Thymus (tissue), 11 donors: ENCODE measurements at regions not wholly inside any gene's neighbourhood (a gene's known extent, or its start where the extent isn't known, plus 50 kb on each side); places are given as distances from the start of the nearest gene placed in this dataset.

Experiments
- DNase-seq, 9 donors: peaks; one replicate each; pipeline ENCODE4 v3.0.0-alpha.2; 2013; ENCODE audit warnings: low spot score in 9 of 9, low read depth in 6 of 9, missing footprints in 1 of 9
- H3K27ac ChIP-seq, 2 donors: one replicate each; pipeline ENCODE4 v1.5.1; 2013; ENCODE audit warnings: control low read depth in 1 of 2, low read depth in 1 of 2, low read length in 1 of 2, mild to moderate bottlenecking in 1 of 2, moderate library complexity in 1 of 2
- H3K27me3 ChIP-seq, 2 donors: one replicate each; pipeline ENCODE4 v1.5.1; 2013; ENCODE audit warnings: low read length in 1 of 2; ENCODE audit not compliant: control insufficient read depth in 2 of 2, insufficient read depth in 1 of 2
- H3K36me3 ChIP-seq, 2 donors: one replicate each; pipeline ENCODE4 v1.5.1; 2013; ENCODE audit warnings: low read length in 1 of 2, mild to moderate bottlenecking in 1 of 2, moderate library complexity in 1 of 2; ENCODE audit not compliant: control insufficient read depth in 2 of 2, insufficient read depth in 2 of 2
- H3K4me1 ChIP-seq, 2 donors: one replicate each; pipeline ENCODE4 v1.5.1; 2013; ENCODE audit warnings: low read length in 2 of 2; ENCODE audit not compliant: control insufficient read depth in 2 of 2, insufficient read depth in 2 of 2
- H3K4me3 ChIP-seq, 2 donors: one replicate each; pipeline ENCODE4 v1.5.1; 2013; ENCODE audit warnings: low read length in 2 of 2, control low read depth in 1 of 2, mild to moderate bottlenecking in 1 of 2
- H3K9me3 ChIP-seq, 2 donors: one replicate each; pipeline ENCODE4 v1.5.1; 2013; ENCODE audit warnings: low read length in 1 of 2, mild to moderate bottlenecking in 1 of 2; ENCODE audit not compliant: control insufficient read depth in 2 of 2, insufficient read depth in 1 of 2
- WGBS: extraction: QIAGEN DNeasy Blood & Tissue Kit; methylation state at CpG from one replicate; pipeline ENCODE4 v1.1.7; 2013; 5-methylcytosine and 5-hydroxymethylcytosine counted together
- donor health status: healthy.

DNA sequence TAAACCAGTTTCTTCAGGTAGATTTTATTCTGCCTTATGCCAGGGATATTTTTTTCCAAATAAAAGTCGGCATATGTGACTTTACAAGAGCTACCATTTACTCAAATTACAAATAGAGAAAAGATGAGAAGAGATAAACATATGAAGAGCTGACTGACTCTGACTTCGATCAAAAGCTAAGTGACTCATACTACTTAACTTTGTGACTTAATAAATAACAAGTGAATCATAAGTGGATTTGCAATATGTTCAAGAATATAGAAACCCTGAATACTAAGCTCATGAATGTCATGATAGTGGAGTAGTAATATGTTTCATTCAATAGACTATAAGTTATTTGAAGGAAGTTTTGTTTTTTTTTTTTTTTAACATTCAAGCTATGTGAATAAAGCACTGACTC, 130.5 kb upstream of the ANO3 start:
- Histone ChIP-seq H3K4me3 (no peak overlapping the region), H3K27me3 (no peaks in the 10 kb centered on the region), H3K27ac (no peak overlapping the region), H3K36me3 (no peaks in the 10 kb centered on the region), H3K4me1 (no peaks in the 10 kb centered on the region), H3K9me3 (no peaks in the 10 kb centered on the region)
- no peak for DNase-seq
- 89% methylated on average over 2 of the region's 2 CpGs for WGBS

DNA sequence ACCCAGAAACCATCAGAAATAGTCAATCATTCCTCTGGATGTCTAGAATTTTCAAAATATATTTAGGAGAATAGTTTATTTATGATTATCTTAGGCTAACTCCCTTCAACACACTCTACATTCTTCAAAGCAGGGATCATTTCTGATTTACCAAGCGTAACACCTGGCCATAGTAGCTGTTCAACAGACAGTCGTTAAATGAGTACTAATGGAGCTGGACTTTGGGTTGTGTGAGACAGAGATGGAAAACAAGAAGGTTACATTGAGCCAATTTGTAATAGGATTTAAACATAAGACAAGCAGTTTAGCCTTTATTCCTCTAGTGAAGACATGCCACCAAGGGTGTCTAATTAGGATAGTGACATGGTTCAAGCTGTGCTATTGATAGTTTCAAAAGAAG, 129.2 kb upstream of the ANO3 start:
- WGBS, result 95% methylated on average over 2 of the region's 2 CpGs
- no peak for DNase-seq
- Histone ChIP-seq H3K4me3 (no peak overlapping the region), H3K36me3 (no peaks in the 10 kb centered on the region), H3K27me3 (no peaks in the 10 kb centered on the region), H3K4me1 (no peaks in the 10 kb centered on the region), H3K27ac (no peak overlapping the region), H3K9me3 (no peaks in the 10 kb centered on the region)

DNA sequence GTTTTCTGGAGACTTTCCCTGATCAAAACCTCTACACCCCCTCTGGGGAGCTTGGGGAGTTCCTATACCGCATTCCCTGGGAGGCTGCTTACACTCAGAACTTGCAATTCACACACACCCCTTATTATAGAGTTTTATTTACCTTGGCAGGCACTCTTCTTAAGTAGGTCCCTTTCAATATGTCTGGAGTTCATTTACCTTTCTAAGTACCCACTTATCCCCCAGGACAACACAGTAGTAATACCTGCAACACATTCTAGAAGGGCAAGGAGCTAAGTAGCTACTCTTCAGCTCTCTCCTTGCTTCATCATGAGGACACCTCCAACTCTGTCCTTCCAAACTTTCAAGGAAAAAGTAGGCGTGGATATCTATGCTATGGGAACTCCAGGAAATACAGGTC, 127.8 kb upstream of the ANO3 start:
- Histone ChIP-seq H3K27ac (no peak overlapping the region), H3K36me3 (no peaks in the 10 kb centered on the region), H3K27me3 (no peaks in the 10 kb centered on the region), H3K4me3 (no peak overlapping the region), H3K9me3 (no peaks in the 10 kb centered on the region), H3K4me1 (no peaks in the 10 kb centered on the region)
- DNase-seq, result no peak
- 94% methylated on average over 2 of the region's 2 CpGs for WGBS

DNA sequence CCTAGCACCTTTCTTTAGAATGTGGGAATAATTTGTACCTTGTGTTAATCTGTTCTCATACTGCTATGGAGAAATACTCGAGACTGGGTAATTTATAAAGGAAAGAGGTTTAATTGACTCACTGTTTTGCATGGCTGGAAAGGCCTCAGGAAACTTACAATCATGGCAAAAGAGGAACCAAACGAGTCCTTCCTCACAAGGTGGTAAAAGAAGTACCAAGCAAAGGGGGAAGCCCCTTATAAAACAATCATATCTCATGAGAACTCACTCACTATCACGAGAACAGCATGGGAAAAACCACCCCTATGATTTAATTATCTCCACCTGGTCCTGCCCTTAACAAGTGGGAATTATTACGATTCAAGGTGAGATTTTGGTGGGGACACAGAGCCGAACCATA, 127.1 kb upstream of the ANO3 start:
- WGBS, result 67% methylated on average over 5 of the region's 5 CpGs

DNA sequence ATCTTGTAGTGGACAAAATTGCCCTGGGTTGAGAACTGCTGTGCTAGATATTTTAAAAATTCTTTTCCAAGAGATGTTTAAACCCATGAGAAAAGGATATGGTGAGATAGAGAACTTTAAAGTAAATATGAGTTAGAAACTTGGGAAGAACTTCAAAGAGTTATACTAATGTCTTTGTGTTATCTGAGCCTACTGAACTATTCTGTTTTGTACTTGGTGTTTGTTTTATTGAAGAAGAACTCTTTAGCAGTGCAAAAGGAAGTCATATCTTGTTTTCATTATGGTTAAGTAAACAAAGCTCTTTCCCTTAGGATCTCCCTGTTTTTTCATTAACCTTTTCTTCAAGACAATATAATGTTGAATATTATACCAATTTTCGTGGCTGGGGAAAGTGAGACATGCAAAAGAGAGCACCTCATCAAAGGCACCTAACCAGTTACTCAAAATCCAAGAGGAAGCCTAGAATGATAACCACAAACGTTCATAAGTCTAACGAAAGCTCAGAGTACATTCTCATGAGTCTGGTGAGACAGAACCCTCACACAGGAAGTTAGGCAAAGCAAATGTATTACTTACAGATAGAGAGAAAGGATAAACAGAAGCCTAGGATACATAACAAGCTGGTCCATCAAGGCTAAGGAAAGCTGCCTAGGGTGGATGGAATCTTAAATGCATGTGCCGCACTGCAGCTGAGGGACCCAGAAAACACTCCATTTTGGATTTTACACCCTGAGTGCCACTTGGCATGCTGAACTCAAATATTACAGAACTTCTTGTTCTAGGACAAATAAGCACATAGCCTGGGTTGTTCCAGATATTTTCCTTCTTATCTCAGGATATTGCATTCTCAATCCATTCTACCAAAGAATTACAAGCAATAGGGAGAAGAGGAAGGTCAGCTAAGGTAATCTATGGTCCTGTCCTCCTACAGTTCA, 112.5 kb upstream of the ANO3 start:
- Histone ChIP-seq H3K36me3 (no peaks in the 10 kb centered on the region), H3K9me3 (no peaks in the 10 kb centered on the region), H3K4me1 (no peaks in the 10 kb centered on the region), H3K27ac (no peak overlapping the region), H3K27me3 (no peaks in the 10 kb centered on the region), H3K4me3 (no peak overlapping the region)
- 58% methylated on average over 4 of the region's 4 CpGs for WGBS
- DNase-seq, result no peak

More for the DNA sequence above, 127.1 kb upstream of the ANO3 start:
- no peaks in the 10 kb centered on the region for H3K4me1 ChIP-seq
- DNase-seq, result no peak
- no peaks in the 10 kb centered on the region for H3K36me3 ChIP-seq
- no peak overlapping the region for H3K4me3 ChIP-seq
- no peaks in the 10 kb centered on the region for H3K9me3 ChIP-seq
- H3K27me3 ChIP-seq, result no peaks in the 10 kb centered on the region
- H3K27ac ChIP-seq, result no peak overlapping the region

DNA sequence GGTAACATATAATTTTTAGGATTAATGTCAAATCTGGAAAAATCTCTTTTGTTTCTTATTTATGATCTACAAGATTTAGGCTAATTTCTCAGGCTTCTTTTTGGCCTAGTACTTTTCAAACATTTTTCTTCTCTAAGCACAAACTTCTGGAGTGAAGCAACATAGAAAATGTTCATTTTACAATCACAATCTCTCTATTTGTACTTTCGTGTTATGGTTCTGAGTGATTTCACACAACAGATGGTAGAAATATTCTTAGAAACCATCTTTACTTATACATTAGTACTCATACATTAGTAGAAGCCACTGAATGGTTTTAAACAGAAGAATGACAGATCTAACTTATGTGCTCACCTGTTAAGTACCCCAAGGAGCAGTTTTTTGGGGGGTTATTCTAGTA, 106.3 kb upstream of the ANO3 start:
- no peak overlapping the region for H3K27ac ChIP-seq
- no peaks in the 10 kb centered on the region for H3K4me1 ChIP-seq
- H3K4me3 ChIP-seq, result no peak overlapping the region
- no peaks in the 10 kb centered on the region for H3K9me3 ChIP-seq
- no peaks in the 10 kb centered on the region for H3K27me3 ChIP-seq
- 90% methylated on average over 1 of the region's 1 CpG for WGBS
- no peaks in the 10 kb centered on the region for H3K36me3 ChIP-seq
- DNase-seq, result no peak

DNA sequence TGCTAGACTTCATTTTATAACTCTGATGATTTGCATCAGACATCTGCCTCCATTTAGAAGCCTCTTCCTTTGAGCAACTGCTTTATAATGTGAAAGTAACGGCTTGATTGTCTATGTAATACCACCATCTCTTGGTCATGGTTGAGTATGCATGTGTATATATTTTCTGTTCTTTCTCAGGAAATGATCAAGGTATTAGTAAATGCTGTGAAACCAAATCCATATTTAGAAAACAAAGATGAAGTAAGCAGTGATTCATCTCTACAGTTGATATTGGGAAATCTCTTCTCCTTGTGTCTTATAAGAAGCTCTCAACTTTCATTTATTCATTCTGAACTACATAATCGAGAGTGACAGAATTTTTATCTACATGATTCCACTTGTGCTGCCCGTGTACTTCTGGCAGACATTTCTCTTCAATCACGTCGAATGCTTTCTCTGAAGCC, 104.6 kb upstream of the ANO3 start:
- no peaks in the 10 kb centered on the region for H3K36me3 ChIP-seq

DNA sequence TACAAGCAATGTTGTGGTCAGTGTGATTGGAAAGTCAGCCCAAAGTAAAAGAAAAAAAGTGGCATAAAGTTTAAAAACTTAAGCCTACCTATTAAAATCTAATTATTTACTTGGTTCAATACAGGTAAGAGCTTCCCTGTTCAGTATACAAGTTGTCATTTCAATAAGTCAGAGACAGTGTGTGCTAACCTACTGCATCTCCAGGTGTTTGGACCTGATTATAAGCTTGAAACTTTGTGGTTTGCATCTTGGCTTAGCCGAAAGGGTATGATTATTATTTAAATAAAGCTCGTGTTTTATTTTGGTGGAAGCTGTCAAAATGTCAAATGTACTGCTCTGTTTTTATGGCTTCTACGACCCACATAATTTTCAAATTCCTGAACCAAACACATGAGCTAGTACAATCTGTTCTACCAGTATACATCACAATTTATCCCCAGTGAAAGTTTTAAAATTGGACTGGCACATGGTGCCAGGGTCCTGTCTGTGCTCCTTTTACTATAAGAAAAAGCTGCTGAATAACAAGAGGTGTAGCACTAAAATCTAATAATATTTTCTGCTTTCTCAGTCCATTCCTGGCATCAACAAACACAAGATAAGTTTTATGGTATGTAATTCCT, 103.9 kb upstream of the ANO3 start:
- Histone ChIP-seq H3K27me3 (no peaks in the 10 kb centered on the region), H3K27ac (no peak overlapping the region), H3K4me3 (no peak overlapping the region), H3K36me3 (no peaks in the 10 kb centered on the region), H3K4me1 (no peaks in the 10 kb centered on the region), H3K9me3 (no peaks in the 10 kb centered on the region)
- 81% methylated on average over 3 of the region's 3 CpGs for WGBS
- no peak for DNase-seq

More for the DNA sequence above, 104.6 kb upstream of the ANO3 start:
- WGBS, result 85% methylated on average over 5 of the region's 5 CpGs
- Histone ChIP-seq H3K4me1 (no peaks in the 10 kb centered on the region), H3K27ac (no peak overlapping the region), H3K27me3 (no peaks in the 10 kb centered on the region), H3K9me3 (no peaks in the 10 kb centered on the region), H3K4me3 (no peak overlapping the region)
- no peak for DNase-seq

DNA sequence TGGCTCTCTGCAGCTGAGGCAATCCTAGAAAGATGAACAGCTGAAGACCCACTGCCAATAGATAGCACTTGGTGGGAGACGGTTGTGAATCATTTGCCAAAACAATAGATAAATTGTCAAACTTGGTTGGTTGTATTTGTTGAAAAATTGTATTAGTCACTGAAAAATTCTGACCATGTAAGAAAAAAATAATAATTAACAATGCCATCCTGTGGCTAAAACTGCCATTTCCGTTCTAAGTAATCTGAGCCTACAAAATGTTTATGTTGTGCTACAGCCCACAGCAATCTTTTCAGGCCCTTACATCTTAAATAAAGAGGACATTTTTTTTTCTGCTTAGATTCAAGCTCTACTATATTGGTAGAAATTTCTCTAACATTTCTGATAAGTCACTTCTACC, 103.2 kb upstream of the ANO3 start:
- no peaks in the 10 kb centered on the region for H3K36me3 ChIP-seq
- H3K4me3 ChIP-seq, result no peak overlapping the region
- no peaks in the 10 kb centered on the region for H3K4me1 ChIP-seq
- H3K27ac ChIP-seq, result no peak overlapping the region
- WGBS, result 92% methylated on average over 2 of the region's 2 CpGs
- DNase-seq, result no peak
- H3K27me3 ChIP-seq, result no peaks in the 10 kb centered on the region
- H3K9me3 ChIP-seq, result no peaks in the 10 kb centered on the region
